Fibroblast of villous mesenchyme (primary cell): ENCODE measurements at regions not wholly inside any gene's neighbourhood (a gene's known extent, or its start where the extent isn't known, plus 50 kb on each side); places are given as distances from the start of the nearest gene placed in this dataset.
A peak's percentile ranks its signal among the peaks of the same experiment; 100 is the strongest.

ENCODE experiments used
- DNase-seq: peaks from one replicate; pipeline ENCODE4 v3.0.0-alpha.2; 2010; ENCODE audit warnings: low read depth
- H3K4me3 ChIP-seq: 2 replicates; pipeline ENCODE4 v1.5.1; 2011; ENCODE audit warnings: low read depth, mild to moderate bottlenecking, low read length
- TF ChIP-seq, protein P1 (sequence below): IDR thresholded peaks from 2 replicates; pipeline ENCODE4 v1.5.1; 2012; ENCODE audit warnings: low read depth, mild to moderate bottlenecking, low read length; ENCODE audit not compliant: insufficient read depth

DNA sequence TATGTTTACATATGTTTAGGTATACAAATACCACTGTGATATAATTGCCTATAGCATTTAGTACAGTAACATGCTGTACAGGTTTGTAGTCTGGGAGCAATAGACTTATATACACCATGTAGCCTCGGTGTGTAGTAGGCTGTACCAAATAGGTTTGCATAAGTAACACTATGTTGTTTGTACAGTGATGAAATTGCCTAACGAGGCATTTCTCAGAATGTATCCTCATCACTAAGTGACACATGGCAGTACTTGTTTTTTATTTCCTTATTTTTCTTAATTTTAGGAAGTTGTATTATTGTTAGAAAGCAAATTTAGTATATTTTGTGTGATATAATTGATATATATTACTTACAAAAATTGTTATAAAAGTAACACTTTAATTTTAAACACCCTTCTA lies 840.9 kb downstream of the LTN1 start:
- TF ChIP-seq, protein P1, sequence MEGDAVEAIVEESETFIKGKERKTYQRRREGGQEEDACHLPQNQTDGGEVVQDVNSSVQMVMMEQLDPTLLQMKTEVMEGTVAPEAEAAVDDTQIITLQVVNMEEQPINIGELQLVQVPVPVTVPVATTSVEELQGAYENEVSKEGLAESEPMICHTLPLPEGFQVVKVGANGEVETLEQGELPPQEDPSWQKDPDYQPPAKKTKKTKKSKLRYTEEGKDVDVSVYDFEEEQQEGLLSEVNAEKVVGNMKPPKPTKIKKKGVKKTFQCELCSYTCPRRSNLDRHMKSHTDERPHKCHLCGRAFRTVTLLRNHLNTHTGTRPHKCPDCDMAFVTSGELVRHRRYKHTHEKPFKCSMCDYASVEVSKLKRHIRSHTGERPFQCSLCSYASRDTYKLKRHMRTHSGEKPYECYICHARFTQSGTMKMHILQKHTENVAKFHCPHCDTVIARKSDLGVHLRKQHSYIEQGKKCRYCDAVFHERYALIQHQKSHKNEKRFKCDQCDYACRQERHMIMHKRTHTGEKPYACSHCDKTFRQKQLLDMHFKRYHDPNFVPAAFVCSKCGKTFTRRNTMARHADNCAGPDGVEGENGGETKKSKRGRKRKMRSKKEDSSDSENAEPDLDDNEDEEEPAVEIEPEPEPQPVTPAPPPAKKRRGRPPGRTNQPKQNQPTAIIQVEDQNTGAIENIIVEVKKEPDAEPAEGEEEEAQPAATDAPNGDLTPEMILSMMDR = no peak
- no peak for DNase-seq
- no peak overlapping the region for H3K4me3 ChIP-seq

DNA sequence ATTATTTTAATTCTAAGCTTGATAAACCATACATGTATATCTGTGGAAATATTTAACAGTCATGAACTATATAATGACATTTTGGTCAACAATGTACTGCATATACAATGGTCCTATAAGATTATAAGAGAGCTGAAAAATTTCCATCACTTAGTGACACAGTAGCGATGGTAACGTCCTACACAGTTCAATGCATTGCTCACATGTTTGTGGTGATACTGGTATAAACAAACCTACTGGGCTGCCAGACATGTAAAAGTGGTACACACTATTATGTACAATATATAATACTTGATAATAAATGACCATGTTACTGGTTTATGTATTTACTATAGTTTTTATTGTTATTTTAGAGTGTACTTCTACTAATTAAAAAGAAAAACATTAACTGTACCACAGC lies 841.9 kb downstream of the LTN1 start:
- DNase-seq = peak; percentile 78
- TF ChIP-seq, protein P1 = no peak
- H3K4me3 ChIP-seq = no peak overlapping the region

DNA sequence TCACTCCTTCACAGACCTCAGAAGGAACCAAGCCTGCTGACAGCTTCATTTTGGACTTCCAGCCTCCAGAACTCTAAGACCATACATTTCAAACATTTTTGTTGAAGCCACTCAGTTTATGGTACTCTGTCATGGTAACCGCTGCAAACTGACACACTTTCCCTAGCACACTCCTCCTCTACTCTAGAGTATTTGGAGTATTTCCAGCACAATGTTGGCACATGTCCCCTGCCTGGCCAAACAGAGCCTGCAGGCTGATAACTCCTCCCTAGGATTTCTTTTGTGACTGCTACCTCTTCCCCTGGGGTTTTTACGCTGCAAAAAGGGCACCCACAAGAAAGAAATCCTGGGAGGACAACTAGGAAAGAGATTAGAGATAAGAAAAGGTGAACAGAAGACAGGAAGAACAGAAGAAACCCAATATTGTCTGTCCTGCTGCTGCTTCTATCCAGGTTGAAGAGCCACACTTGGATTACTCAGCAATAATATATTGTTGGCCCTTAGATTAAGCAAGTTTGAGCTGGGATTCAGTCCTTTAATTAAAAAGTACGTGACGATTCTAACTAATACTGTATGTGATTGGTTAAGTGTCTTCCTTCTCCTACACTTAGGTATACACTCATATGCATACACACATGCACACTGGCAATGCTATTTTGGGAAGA lies 844.1 kb downstream of the LTN1 start:
- no peak overlapping the region for H3K4me3 ChIP-seq
- TF ChIP-seq, protein P1 = no peak
- DNase-seq = no peak

DNA sequence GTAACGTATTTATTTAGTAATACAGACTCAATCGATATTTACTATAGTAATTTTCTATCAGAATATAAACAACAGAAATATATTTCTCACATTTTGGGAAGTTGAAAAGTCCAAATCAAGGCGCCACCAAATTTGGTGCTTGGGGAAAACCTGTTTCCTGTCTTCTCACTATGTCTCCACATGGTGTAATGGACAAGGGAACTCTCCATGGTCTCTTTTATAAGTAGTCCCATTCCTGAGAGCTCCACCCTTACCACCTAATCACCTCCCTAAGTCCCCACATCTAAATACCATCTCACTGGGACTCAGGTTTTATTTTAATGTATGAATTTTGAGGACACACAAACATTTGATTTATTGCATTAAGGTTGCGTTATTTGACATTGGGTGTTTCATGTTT lies 848.0 kb downstream of the LTN1 start:
- H3K4me3 ChIP-seq = no peak overlapping the region
- TF ChIP-seq, protein P1 = no peak
- DNase-seq = no peak

DNA sequence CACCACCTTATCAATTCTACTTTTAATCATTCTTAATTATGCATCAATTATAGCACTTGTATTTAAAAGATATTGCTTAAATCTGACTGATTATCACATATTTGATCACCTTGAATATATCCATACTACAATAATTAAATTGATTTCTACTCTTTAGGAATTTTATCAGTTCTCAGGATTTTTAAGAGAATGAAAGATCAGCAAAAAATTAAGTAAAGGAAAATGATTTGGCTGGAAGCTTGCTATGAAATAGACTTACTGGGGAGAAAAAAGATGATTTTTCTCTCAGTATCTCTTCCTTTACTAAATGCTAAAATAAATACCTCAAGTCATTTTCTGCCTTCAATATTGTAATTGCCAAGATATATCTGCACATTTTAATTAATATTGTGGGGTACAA lies 848.6 kb downstream of the LTN1 start:
- H3K4me3 ChIP-seq = no peak overlapping the region
- TF ChIP-seq, protein P1 = no peak

DNA sequence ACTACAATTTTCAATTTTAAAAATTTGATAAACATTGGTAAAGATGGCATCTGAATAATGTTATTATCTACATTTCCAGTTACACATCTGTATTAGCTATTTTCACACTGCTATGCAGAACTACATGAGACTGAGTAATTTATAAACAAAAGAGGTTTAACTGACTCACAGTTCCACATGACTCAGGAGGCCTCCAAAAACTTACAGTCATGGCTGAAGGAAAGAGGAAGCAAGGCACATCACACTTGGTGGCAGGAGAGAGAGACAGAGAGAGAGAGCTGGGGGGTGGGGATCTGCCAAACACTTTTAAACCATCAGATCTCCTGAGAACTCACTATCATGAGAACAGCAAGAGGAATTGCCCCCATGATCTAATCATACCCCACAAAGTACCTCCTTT lies 850.0 kb downstream of the LTN1 start:
- TF ChIP-seq, protein P1 = no peak
- DNase-seq = peak; percentile 84
- no peak overlapping the region for H3K4me3 ChIP-seq

More for the DNA sequence above, 848.6 kb downstream of the LTN1 start:
- no peak for DNase-seq

DNA sequence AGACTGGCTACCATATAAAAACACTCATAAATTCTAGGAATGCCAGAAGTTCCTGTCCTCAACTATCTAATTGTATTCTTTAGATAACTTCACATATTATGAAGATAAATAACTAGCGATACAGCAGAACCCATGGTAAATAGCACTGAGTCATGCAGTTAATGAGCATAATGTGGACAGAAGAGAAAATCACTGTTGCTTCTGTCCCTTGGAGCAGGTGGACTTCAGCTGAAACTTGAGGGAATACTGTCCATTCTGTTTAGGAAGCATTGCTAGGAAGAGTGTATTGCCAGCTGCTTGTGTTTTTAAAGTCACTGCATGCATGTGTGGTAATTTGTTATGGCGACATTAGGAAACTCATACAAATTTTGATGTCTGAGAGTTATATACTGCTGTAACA lies 854.4 kb downstream of the LTN1 start:
- peak; percentile 59 for DNase-seq
- H3K4me3 ChIP-seq = no peak overlapping the region
- TF ChIP-seq, protein P1 = no peak
